MCF 10A (cell line): ENCODE measurements at regions not wholly inside any gene's neighbourhood (a gene's known extent, or its start where the extent isn't known, plus 50 kb on each side); places are given as distances from the start of the nearest gene placed in this dataset.

ENCODE experiments used
- BruUV-seq: library from RNA; stranded (reverse); fragments of 400-500 nt; replicated peaks from 2 replicates; lab custom pipeline; 2021; lab: Mats Ljungman, UMichigan
- CTCF ChIA-PET: fragments of 300-600 bp; sonication (Branson Sonifier 250); formaldehyde crosslinking; extraction: SDS; loops from one replicate; lab custom pipeline; 2021; ENCODE audit warnings: antibody characterized with exemption, inconsistent platforms; lab: Yijun Ruan, JAX
- POLR2A ChIA-PET: fragments of 300-600, 350-650 bp; sonication (Branson Sonifier 250); formaldehyde crosslinking; extraction: SDS; loops from one replicate; lab custom pipeline; 2020; ENCODE audit warnings: antibody characterized with exemption, inconsistent platforms; lab: Yijun Ruan, JAX
- DNase-seq: peaks from one replicate; pipeline ENCODE4 v3.0.0-alpha.2; 2018; ENCODE audit not compliant: unreplicated experiment
- H3K27ac Mint-ChIP-seq: one replicate; pipeline ENCODE4 v1.8.0; 2022; ENCODE audit warnings: mild to moderate bottlenecking, low read depth, mixed read lengths; ENCODE audit not compliant: unreplicated experiment
- H3K27me3 Mint-ChIP-seq: one replicate; pipeline ENCODE4 v1.8.0; 2022; ENCODE audit warnings: mixed read lengths; ENCODE audit not compliant: insufficient read depth, unreplicated experiment
- H3K36me3 Mint-ChIP-seq: one replicate; pipeline ENCODE4 v1.8.0; 2022; ENCODE audit warnings: mild to moderate bottlenecking, moderate library complexity, mixed read lengths; ENCODE audit not compliant: insufficient read depth, unreplicated experiment
- H3K4me1 Mint-ChIP-seq: one replicate; pipeline ENCODE4 v1.8.0; 2022; ENCODE audit warnings: mixed read lengths; ENCODE audit not compliant: insufficient read depth, unreplicated experiment
- H3K4me3 Mint-ChIP-seq: one replicate; pipeline ENCODE4 v1.8.0; 2022; ENCODE audit warnings: mild to moderate bottlenecking, moderate library complexity, mixed read lengths; ENCODE audit not compliant: unreplicated experiment
- H3K9me3 Mint-ChIP-seq: one replicate; pipeline ENCODE4 v1.8.0; 2022; ENCODE audit warnings: mixed read lengths; ENCODE audit not compliant: unreplicated experiment
- CTCF ChIP-seq: fragments of 200-600 bp; IDR thresholded peaks from one replicate; pipeline ENCODE4 v1.8.0; 2022; ENCODE audit warnings: antibody characterized with exemption, mild to moderate bottlenecking; ENCODE audit not compliant: unreplicated experiment
- intact Hi-C: fragments of 100-400 bp; cut with micrococcal nuclease; formaldehyde crosslinking; loops from 2 replicates; pipeline ENCODE4 v1.14.1; 2022

GRCh38 chr16:7182510-7183109 lies 150.0 kb upstream of the RBFOX1 start:
- peaks cover 41% of the 10 kb centered on the region for H3K9me3 Mint-ChIP-seq
- no peaks in the 10 kb centered on the region for H3K36me3 Mint-ChIP-seq
- H3K27ac Mint-ChIP-seq = no peak overlapping the region
- ChIA-PET CTCF (interaction anchor here (0.9 kb wide), 1 partner anchor 539 kb away, joined by 3 read pairs; no protein-coding TSS in a partner anchor), POLR2A (no interaction called here)
- no peak for TF ChIP-seq CTCF
- no peak for DNase-seq
- intact Hi-C loops = no loop called here
- H3K4me1 Mint-ChIP-seq = no peaks in the 10 kb centered on the region
- BruUV-seq = no TSS peak
- no peaks in the 10 kb centered on the region for H3K27me3 Mint-ChIP-seq
- no peak overlapping the region for H3K4me3 Mint-ChIP-seq

GRCh38 chr16:7177875-7178274 lies 154.8 kb upstream of the RBFOX1 start:
- H3K36me3 Mint-ChIP-seq = no peaks in the 10 kb centered on the region
- CTCF ChIA-PET = no interaction called here
- intact Hi-C loops = no loop called here
- no peak for TF ChIP-seq CTCF
- H3K9me3 Mint-ChIP-seq = peaks cover 35% of the 10 kb centered on the region
- H3K4me1 Mint-ChIP-seq = no peaks in the 10 kb centered on the region
- no peaks in the 10 kb centered on the region for H3K27me3 Mint-ChIP-seq
- POLR2A ChIA-PET = no interaction called here
- H3K4me3 Mint-ChIP-seq = no peak overlapping the region
- no peak for DNase-seq
- no TSS peak for BruUV-seq
- H3K27ac Mint-ChIP-seq = no peak overlapping the region

GRCh38 chr16:7171151-7171550 lies 161.5 kb upstream of the RBFOX1 start:
- TF ChIP-seq CTCF = no peak
- no peak overlapping the region for H3K27ac Mint-ChIP-seq
- no peaks in the 10 kb centered on the region for H3K4me1 Mint-ChIP-seq
- no TSS peak for BruUV-seq
- ChIA-PET CTCF (interaction anchor here (0.6 kb wide), 1 partner anchor 286 kb away, joined by 5 read pairs; no protein-coding TSS in a partner anchor), POLR2A (no interaction called here)
- no peaks in the 10 kb centered on the region for H3K36me3 Mint-ChIP-seq
- no peak overlapping the region for H3K4me3 Mint-ChIP-seq
- intact Hi-C loops = no loop called here
- no peaks in the 10 kb centered on the region for H3K27me3 Mint-ChIP-seq
- peaks cover 46% of the 10 kb centered on the region for H3K9me3 Mint-ChIP-seq
- no peak for DNase-seq

- no peak overlapping the region for H3K4me3 Mint-ChIP-seq
- H3K27me3 Mint-ChIP-seq = no peaks in the 10 kb centered on the region
- POLR2A ChIA-PET = no interaction called here
- DNase-seq = no peak
- no peak overlapping the region for H3K27ac Mint-ChIP-seq
- no TSS peak for BruUV-seq
- CTCF ChIA-PET = no interaction called here
- H3K9me3 Mint-ChIP-seq = peaks cover 33% of the 10 kb centered on the region
- no peaks in the 10 kb centered on the region for H3K36me3 Mint-ChIP-seq
- intact Hi-C loops = no loop called here
- TF ChIP-seq CTCF = no peak
- H3K4me1 Mint-ChIP-seq = no peaks in the 10 kb centered on the region
Measured at GRCh38 chr16:7167626-7168025, 165.0 kb upstream of the RBFOX1 start.
